ENCODE measurements at regions not wholly inside any gene's neighbourhood (a gene's known extent, or its start where the extent isn't known, plus 50 kb on each side); places are given as distances from the start of the nearest gene placed in this dataset.
"Not testable (repeated sequence)": the region's sequence is repeated elsewhere in the genome, so short reads cannot be mapped to it uniquely, and the experiment has no call there.

DNA sequence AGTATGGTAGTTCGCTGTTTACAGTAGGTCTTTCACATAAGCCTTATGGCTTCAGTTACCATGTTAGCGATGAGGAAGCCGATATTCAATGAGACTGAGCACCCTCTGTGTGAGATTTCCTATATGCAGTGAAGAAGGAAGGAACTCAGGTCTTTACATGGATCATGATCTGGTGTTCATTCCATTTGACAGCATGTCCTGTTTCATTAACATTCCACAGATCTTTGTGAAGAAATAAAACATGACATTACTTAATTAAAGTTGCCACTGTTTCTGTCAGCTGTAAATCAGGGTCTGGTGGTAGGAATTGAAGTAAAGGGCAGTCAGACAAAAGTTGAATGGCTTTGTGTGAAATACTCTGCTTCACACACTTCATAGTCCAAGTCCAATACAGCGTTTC lies 768.6 kb downstream of the ZPLD1 start:
- no peak for DNase-seq

DNA sequence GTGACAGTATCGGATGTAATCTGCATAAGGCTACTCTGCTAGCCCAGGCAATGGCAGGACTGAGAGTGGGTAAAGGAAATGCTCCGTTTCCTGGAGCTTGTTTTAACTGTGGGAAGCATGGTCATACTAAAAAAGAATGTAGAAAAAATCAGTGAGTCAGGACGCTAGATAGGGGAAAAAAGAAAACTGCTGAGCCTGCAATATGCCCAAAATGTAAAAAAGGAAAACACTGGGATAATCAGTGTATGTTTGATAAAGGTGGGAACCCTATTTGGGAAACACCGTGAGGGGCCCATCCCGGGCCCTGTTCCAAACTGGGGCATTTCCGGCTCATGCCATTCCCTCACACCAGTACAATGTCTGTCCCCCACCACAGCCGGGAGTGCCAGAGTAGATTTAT lies 775.8 kb downstream of the ZPLD1 start:
- DNase-seq: no peak

DNA sequence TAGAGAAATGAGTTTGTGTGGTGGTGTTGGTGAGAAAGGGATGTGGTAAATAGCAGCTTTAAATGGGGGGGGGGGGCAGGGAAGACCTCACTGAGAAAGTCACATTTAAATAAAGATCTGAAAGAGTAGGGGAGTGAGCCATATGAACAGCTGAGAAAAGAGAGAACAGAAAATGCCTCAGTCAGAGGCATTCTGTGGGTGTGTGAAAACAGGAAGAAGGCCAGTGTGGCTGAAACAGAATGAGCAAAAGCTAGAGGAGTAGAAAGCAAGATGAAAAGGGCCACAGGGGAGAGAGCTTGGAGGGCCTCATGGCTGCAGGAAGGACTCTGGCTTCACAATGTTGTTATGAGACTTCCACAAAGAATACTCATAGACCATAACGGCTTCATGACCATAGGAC lies 783.3 kb downstream of the ZPLD1 start:
- DNase-seq: no peak

DNA sequence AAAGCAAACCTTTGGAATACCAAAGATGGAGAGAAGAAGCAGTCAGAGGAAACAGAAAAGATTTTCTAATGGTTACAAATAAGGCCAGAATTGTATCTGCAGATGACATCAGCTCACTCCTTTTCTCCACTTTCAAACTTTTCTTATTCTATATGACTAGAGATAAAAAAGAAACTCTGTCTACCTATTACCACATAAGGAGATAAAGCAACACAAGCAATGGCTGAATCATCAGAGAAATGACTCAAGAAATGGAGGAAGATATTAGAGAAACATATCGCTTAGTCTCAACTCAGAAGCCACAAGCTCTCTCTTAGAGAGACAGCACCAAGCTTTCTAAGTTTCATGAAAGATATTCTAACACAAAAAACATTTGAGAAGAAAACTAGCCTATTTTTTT lies 784.0 kb downstream of the ZPLD1 start:
- DNase-seq: no peak

DNA sequence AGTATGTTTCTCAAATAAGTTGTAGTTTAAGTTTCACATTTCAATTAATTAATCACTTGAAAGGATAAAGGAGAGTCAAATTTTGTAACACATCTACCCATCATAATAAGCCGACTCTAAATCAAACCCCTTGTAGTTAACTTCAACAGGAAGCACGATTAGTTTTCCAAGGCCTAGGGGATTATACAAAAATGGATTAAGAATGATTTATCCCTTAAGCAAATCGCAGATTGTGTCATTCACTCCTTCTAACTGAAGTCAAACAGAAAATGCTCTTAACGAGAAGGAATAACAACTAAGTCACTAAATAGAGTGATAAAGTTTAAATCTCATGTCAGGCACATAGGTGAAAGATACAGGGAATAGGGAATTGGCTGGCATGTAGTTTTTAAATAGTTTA lies 792.8 kb downstream of the ZPLD1 start:
- DNase-seq: no peak

DNA sequence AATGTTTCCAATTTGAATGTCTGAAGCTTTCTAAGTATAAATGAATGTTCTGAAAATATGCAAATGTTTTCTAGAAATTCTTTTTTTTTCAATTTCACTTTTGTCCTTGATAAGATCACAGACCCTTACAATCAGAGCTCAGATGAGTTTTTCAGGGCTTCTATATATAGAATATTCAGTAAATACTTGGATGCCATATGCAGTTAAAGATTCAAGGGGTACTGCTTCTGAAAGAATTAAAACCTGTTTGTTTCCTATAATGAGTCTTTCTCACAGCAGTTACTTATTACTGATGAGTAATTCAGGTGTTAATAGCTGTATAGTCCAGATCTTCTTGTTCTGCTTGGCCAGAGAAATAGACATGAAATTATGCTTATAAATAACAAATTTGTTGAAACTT lies 812.6 kb downstream of the ZPLD1 start:
- DNase-seq: no peak

DNA sequence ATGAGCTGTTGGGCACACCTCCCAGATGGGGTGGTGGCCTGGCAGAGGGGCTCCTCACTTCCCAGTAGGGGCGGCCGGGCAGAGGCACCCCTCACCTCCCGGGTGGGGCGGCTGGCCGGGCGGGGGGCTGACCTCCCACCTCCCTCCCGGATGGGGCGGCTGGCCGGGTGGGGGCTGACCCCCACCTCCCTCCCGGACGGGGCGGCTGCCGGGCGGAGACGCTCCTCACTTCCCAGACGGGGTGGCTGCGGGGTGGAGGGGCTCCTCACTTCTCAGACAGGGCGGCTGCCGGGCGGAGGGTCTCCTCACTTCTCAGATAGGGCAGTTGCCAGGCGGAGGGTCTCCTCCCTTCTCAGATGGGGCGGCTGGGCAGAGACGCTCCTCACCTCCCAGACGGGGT lies 820.0 kb downstream of the ZPLD1 start:
- not testable (repeated sequence) for DNase-seq

DNA sequence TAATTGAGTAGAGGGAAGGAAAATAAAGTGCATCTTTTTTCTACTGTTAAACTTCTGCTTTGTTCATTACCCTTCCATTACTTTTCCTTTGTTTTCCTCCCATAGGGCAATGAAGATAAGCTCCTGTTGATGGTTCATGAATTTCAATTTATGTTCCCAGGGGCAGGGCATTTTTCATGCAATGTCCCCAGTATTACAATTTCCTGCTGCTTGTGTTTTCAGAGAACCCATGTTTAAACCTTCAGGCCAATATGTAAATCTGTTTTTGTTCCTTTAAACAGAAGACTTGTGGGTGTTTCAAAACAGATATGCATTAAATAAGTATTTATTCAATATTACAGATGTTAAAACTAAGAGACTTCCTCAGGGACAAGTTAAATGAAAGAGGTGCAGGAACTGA lies 834.5 kb downstream of the ZPLD1 start:
- no peak for DNase-seq

DNA sequence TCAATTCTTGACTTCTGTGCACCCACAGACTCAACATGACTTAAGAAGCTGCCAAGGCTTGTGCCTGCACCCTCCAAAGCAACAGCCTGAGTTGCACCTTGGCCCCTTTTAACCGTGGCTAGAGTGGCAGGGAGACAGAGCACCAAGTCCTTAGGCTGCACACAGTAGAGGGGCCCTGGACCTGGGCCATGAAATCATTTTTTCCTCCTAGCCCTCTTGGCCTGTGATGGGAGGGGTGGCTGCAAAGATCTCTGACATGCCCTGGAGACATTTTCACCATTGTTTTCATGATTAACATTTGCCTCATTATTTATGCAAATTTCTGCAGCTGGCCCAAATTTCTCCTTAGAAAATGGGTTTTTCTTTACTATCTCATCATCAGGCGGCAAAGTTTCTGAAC lies 836.8 kb downstream of the ZPLD1 start:
- no peak for DNase-seq

DNA sequence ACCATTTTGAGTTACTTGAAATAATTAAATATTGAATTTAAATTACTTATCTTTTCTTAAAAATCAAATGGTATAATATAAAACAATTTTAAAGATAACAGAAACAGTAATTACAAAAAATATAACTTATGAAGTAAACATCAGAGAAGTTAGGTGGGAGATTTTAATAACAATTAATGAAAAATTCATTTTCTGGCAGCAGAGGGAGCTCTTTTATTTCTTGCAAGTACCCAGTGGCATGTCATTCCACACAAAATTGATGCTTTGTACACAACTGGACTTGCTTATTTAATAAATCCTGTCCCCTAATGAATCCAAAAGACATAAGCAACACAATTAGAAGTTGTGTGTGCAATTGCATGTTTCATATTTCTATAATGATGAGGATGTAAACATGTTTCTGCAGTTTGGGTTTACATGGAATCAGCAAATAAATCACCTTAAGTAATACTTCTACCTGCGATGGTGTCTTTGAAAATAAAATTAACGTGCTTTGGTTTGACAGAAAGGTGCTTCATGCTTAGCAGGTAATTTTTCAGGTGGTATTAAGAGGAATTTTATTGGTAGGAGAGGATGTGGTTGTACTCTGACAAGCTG lies 861.3 kb downstream of the ZPLD1 start:
- DNase-seq: no peak

DNA sequence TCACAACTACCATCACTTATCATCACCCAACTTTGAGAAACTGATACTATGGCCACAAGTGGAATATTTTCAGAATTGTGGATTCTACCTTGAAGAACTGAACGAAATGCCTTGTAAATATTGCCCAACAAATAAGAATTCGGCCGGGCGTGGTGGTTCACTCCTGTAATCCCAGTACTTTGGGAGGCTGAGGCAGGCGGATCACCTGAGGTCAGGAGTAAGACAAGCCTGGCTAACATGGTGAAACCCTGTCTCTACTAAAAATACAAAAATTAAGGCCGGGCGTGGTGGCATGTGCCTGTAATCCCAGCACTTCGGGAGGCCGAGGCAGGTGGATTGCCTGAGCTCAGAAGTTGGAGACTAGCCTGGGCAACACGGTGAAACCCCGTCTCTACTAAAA lies 862.7 kb downstream of the ZPLD1 start:
- not testable (repeated sequence) for DNase-seq

DNA sequence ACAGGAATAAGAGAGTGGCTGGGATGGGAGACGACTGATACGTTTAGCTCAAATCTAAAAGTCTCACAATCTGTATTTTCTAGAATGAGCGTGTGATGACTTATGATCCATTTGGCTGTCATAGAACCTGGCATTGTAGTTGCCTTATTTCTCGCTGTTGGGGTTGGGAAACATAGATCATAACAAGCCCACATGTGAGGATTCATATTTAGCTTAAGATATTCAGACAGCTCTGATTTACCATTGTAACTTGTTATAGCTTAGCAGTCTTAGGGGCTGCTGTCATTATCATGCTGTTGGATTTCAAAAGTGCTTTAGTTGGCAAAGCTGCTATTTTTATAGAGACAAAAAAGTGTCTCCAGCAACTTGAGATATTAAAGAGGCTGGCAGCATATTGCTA lies 871.3 kb downstream of the ZPLD1 start:
- no peak for DNase-seq

DNA sequence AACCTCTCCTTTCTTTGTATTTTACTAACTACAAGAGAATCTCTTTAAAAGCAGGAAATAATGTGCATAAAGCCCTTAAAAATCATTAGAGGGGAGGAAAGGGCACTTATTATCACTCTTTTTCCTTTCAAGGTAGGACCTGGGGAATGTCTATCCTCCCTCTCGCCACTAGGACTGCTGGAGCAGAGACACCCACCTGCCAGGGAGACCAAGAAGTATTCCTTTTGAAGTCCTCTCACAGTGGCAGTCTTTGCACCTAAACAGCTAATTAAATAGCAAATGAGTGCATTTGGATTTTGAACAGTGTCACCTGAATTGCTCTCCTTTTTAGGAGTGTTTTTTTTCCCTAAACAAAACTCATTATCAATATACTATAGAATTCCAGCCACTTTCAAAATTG lies 874.1 kb downstream of the ZPLD1 start:
- no peak for DNase-seq

DNA sequence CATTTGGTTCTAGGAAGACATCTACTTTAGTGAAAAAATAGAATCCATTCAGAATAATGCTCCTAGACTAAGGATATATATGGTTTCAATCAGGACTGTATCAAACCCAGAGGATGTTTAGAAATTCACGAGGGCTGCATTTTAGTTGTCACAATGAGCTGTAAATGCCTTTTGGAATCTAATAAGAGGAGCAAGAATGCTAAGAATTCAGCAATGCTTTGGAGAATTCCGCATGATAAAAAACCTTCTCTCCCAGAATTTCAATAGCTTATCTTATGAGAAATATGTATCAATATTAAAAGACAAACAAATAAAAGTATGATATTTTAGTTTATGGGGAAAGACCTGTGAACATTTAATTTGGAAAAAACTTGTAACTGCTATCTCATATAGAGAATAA lies 885.1 kb downstream of the ZPLD1 start:
- no peak for DNase-seq

DNA sequence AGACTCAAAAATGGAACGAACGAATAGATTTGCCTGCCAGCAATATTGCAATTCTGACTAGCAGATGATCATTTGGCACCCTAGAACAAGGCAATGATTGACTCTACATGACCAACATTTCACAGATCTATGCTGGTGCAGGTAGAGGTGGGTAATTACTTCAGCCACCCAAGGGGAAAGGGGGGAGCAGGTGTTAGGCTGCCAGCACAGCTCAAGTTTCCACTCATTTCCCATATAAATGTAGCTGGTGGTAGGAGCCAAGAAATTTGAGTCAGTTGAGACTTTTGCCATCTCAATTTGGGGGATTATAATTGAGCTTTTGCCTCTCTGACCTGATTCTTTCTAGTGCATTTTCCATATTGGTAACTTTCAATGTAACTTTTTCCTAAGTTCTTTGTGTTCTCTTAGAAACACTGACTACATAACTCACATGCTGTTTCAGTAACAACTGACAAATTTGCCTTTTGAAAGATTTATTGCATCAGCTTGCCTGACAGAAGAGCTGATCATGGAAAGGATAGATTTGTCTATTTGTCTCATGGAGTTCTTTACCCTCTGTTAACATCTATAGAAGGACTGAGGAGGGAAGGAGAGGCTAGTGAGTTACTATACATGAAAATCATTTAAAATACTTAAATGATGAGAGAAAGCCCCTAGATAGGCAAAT lies 902.5 kb downstream of the ZPLD1 start:
- DNase-seq: no peak

DNA sequence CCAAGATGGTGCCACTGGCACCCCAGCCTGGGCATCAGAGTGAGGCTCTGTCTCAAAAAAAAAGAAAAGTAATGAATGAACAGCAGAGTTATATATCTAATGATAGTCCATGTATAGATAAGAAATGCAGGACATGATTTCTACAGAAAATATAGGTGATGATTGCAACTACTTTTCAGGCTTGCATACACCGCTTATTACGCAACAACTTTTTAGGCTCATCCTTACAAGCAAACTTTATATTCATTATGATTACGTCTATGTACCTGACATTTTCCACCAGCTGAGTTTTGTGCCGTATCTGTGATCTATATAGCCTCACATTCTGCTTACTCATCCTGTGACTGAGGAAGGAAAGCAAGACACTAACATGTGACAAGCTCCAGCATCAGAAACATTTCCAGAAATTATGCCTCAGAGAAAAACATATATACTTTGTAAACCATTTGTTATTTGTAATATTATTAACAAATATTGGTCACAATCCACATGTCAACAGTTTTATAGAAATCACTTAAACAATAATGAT lies 906.3 kb downstream of the ZPLD1 start:
- DNase-seq: no peak

DNA sequence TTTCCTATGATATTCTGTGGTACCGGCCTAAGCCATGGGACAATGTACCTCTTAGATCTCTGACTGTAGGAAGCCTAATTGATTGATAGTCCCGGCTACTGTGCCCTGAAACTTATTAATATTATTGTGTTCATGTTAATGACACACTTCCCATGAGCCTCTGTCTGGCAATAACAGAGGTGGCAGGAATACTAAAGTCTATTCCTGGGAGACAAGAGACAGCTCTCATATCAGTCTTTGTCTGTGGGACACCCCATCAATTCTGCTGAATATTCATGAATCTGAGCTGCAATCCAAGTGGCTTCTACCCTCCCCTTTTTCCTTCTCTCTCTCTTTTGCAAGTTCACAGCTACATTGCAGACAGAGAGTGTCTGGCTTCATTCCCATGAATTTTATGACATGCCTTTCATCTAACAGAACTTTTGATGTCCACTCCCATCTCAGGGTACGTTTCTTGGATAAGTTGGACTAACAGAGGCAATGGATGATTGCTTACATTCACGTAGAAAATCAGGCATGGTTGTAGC lies 907.5 kb downstream of the ZPLD1 start:
- DNase-seq: no peak

DNA sequence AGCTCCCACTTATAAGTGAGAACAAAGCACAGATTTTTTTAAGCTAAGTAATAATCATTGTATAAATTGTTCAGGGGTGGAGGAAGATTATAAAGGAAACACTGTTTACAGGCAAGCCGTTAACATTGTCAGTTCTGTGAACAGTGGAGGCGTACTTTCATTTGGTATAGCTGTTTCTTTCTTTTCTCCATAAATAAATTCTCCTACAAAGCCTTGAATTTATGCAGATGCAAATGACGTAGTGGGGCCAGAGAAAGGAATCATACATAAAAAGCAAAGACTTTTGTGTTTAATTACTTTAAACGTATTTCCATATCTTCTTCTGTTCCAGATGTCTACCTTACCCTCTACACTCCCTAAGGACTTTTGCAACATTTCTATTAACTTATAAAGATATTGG lies 914.9 kb downstream of the ZPLD1 start:
- DNase-seq: no peak

DNA sequence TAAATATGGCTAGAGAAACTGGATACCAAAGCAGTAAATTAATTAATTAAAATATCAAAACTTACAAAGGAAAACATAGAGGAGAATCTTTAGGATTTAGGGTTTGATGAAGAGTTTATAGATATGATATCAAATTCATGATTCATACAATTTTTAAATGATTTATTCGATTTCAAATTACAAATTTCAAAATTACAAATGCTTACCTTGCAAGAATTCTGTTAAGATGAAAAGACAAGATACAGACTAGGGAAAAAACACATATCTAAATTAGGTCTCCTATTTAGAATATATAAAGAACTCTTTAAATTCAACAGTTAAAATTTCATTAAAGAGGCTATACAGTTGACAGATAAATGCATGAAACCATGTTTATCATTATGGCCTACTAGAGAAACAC lies 930.7 kb downstream of the ZPLD1 start:
- no peak for DNase-seq

DNA sequence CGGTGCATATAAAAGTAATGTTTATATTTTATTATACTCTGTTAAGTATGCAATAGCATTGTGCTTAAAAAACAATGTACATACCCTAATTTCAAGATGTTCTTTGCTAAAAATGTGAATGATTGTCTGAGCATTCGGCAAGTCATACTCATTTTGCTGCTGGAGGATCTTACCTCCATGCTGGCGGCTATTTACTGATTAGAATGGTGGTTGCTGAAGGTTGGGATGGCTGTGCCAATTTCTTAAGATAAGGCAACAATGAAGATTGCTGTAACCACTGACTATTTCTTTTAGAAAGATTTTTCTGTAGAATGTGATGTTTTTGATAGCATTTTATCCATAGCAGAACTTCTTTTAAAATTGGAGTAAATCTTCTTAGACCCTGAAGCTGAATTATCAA lies 932.7 kb downstream of the ZPLD1 start:
- DNase-seq: no peak

DNA sequence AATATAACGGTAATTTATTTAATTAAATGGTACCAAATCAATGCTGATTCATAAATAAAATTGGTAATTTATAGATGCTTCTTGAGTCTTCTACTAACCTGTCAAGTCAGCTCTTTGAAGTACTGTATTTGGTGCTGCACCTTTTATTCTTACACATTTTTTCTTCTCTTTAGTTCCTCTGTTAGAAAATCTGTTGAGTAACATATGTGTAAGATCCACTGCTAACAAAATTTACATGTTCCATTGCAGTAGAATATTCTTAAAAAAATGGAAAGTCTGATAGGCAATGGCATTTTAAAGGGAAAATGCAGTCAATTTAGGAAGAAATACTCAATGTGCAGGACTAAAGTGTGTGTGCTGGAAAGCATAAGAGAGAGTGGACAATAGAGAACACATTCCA lies 936.6 kb downstream of the ZPLD1 start:
- no peak for DNase-seq

DNA sequence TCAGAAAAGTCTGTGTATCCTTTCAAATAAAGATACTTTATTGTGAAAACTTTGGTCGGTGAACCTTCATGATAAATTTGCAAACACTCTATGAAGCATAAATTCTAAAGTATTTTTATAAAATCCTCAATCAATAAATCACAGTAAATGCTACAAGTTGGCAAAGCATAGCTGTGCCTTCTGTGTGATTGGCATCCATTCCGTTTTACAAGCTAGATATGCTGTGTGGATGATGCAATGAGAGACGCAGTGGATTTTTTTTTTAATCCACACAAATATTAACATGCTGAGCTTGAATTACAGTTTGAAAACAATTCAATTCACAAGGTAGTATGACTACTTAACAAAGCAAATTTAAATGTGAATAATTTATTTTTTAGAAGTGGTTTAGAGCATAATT lies 937.2 kb downstream of the ZPLD1 start:
- no peak for DNase-seq

DNA sequence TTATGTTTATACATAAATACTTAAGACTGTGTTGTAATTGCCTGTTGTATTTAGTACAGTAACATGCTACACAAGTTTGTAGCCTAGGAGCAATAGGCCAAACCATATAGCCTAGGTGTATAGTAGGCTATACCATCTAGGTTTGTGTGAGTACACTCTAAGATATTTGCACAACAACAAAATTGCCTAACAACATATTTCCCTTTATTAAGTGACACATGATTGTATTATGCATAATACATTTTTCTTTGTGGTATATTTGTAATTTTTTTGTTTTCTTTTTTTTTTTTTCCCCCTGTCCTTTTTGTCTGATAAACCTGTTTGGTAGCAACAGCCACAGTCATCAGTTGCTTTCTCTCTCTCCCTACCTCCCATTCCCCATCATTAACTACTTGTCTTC lies 945.6 kb downstream of the ZPLD1 start:
- DNase-seq: no peak

DNA sequence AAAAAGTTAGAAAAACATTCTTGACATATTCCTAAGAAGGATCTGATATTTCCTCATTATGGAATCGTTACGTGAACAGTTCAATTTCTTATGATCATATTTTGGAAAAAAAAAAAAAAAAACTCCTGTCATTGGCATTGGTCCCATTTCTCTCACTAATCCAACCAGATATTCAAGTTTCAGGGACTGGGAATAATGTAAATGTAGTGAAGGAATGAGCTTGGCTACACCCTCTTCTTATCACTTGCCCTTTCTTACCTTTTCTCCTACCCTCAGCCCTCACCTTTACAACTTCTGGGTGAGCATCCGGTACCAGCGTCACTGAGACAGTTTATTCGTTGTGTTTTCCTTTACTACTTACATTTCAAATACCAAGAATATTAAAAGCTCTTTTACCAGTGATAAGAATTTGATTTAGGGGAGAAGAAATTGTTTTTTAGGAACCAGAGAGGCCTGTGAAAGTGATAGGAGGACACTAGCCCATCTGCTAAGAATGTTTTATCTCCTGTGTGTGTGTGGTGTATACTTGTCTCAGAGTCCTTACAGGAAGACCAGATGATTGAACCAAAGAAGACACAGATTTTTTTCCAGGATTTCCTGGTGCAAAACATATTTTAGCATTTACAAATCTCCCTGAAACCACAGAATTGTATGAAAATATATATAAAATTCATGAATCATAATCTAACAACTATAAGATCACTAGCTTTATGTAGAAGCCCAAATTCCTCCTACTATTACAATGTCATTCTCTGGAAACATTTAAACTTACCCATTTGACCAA lies 946.7 kb downstream of the ZPLD1 start:
- DNase-seq: no peak
